ENCODE measurements at regions not wholly inside any gene's neighbourhood (a gene's known extent, or its start where the extent isn't known, plus 50 kb on each side); places are given as distances from the start of the nearest gene placed in this dataset.

DNA sequence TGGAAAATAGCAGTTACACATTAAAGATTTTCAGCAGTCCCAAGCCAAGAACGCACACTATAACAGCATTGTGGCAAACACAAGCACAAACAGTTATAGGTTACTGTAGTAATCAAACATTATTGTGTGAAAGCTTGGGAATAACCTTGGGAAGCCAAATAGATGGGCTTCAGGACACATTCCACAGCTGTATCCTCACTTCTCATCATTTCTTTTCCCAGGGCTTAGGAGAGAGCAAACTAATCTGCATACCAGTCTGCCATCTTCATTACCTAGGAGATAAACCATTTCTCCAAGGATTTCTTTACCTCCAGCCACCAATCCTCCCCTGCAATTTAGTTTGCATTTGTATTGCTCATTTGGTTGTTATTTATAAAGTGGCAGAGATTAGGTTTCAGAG, 352.4 kb downstream of the SH2D4B start:
- Histone ChIP-seq H3K36me3 (ENCODE audit: low read depth) (no peaks in the 10 kb centered on the region), H3F3A (ENCODE audit: insufficient read depth, low read depth) (no peaks in the 10 kb centered on the region), H3K27me3 (ENCODE audit: insufficient read depth, low read depth) (peaks cover 26% of the 10 kb centered on the region; the same call in 1 of the 2 replicates), H2AFZ (no peak overlapping the region), H3K4me2 (no peak overlapping the region), H3K9me3 (ENCODE audit: insufficient read depth, low read depth) (no peaks in the 10 kb centered on the region), H3K79me2 (ENCODE audit: low read depth) (no peaks in the 10 kb centered on the region), H4K20me1 (ENCODE audit: insufficient read depth) (no peaks in the 10 kb centered on the region), H3K27ac (no peak overlapping the region), H3K4me1 (replicated peaks; ENCODE audit: insufficient read depth) (no peaks in the 10 kb centered on the region), H3K4me3 (no peak overlapping the region), H3K9me2 (ENCODE audit: insufficient read depth) (no peaks in the 10 kb centered on the region)
- intact Hi-C loops (cut with micrococcal nuclease; ENCODE audit: unreplicated experiment), result no loop called here
- POLR2A ChIA-PET (ENCODE audit: unreplicated experiment), result no interaction called here
- no peak for DNase-seq
- BruUV-seq (replicated peaks), result no TSS peak
- CTCF ChIA-PET, result no interaction called here
- no peak for TF ChIP-seq CTCF (conservative IDR thresholded peaks at IDR 0.05)
- no peak for TF ChIP-seq EZH2 (IDR thresholded peaks at IDR 0.05; ENCODE audit: low read depth)

- CTCF ChIA-PET, result no interaction called here
- DNase-seq, result no peak
- H3K4me2 ChIP-seq, result no peak overlapping the region
- no peaks in the 10 kb centered on the region for H3K79me2 ChIP-seq (ENCODE audit: low read depth)
- H3K4me3 ChIP-seq, result no peak overlapping the region
- POLR2A ChIA-PET (ENCODE audit: unreplicated experiment), result no interaction called here
- H3K36me3 ChIP-seq (ENCODE audit: low read depth), result no peaks in the 10 kb centered on the region
- H3K9me2 ChIP-seq (ENCODE audit: insufficient read depth), result no peaks in the 10 kb centered on the region
- H3K4me1 ChIP-seq (replicated peaks; ENCODE audit: insufficient read depth), result no peaks in the 10 kb centered on the region
- H3K27me3 ChIP-seq (ENCODE audit: insufficient read depth, low read depth), result peaks cover 33% of the 10 kb centered on the region; the same call in 1 of the 2 replicates
- no peak overlapping the region for H3K27ac ChIP-seq
- BruUV-seq (replicated peaks), result no TSS peak
- TF ChIP-seq CTCF (conservative IDR thresholded peaks at IDR 0.05), result no peak
- no peak overlapping the region for H2AFZ ChIP-seq
- H3F3A ChIP-seq (ENCODE audit: insufficient read depth, low read depth), result no peaks in the 10 kb centered on the region
- no peaks in the 10 kb centered on the region for H3K9me3 ChIP-seq (ENCODE audit: insufficient read depth, low read depth)
- intact Hi-C loops (cut with micrococcal nuclease; ENCODE audit: unreplicated experiment), result no loop called here
- H4K20me1 ChIP-seq (ENCODE audit: insufficient read depth), result no peaks in the 10 kb centered on the region
These were observed 355.6 kb downstream of the SH2D4B start for GRCh38 chr10:80893256-80893655.

DNA sequence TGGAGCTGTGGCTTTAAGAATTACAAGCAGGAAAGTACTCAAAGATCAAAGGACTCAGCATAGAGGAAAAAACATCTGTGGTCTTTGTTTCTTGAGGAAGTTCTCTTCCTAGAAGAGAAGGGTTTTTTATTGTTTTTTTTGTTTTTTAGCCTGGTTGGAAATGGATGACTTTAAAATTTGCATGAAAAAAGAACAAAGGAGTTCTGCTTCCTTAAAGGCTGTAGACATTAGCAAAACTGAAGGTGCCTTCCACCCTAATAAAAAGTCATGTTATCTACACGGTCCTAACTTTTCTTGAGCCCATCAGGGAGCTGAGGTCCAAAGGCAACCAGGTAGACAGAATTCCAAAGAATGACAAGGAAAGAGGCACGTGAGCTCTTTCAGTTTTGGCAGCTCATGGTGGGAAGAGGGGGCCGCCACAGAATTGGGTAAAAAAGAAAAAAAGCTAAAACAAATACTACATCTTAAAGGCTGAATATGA, 356.6 kb downstream of the SH2D4B start:
- Histone ChIP-seq H3K27me3 (ENCODE audit: insufficient read depth, low read depth) (peaks cover 33% of the 10 kb centered on the region; the same call in 1 of the 2 replicates), H3K9me3 (ENCODE audit: insufficient read depth, low read depth) (no peaks in the 10 kb centered on the region), H4K20me1 (ENCODE audit: insufficient read depth) (no peaks in the 10 kb centered on the region), H3F3A (ENCODE audit: insufficient read depth, low read depth) (no peaks in the 10 kb centered on the region), H3K79me2 (ENCODE audit: low read depth) (no peaks in the 10 kb centered on the region), H3K4me2 (no peak overlapping the region), H2AFZ (no peak overlapping the region), H3K36me3 (ENCODE audit: low read depth) (no peaks in the 10 kb centered on the region), H3K4me1 (replicated peaks; ENCODE audit: insufficient read depth) (no peaks in the 10 kb centered on the region), H3K4me3 (no peak overlapping the region), H3K9me2 (ENCODE audit: insufficient read depth) (no peaks in the 10 kb centered on the region), H3K27ac (no peak overlapping the region)
- intact Hi-C loops (cut with micrococcal nuclease; ENCODE audit: unreplicated experiment), result no loop called here
- CTCF ChIA-PET, result no interaction called here
- POLR2A ChIA-PET (ENCODE audit: unreplicated experiment), result no interaction called here
- no peak for DNase-seq
- no peak for TF ChIP-seq CTCF (conservative IDR thresholded peaks at IDR 0.05)
- BruUV-seq (replicated peaks), result no TSS peak
